GM06990 (cell line): ENCODE measurements at regions not wholly inside any gene's neighbourhood (a gene's known extent, or its start where the extent isn't known, plus 50 kb on each side); places are given as distances from the start of the nearest gene placed in this dataset.

ENCODE experiments used
- DNase-seq: peaks from one replicate; pipeline ENCODE4 v3.0.0-alpha.2; 2011; ENCODE audit not compliant: insufficient read length; ENCODE audit errors: extremely low read depth
- H3K27me3 ChIP-seq: replicated peaks from 2 replicates; pipeline ENCODE4 v1.6.0; 2011; ENCODE audit warnings: low read length; ENCODE audit not compliant: control insufficient read depth, insufficient read depth
- H3K36me3 ChIP-seq: 2 replicates; pipeline ENCODE4 v1.5.1; 2011; ENCODE audit warnings: low read length; ENCODE audit not compliant: control insufficient read depth, insufficient read depth
- H3K4me3 ChIP-seq: replicated peaks from 2 replicates; pipeline ENCODE4 v1.5.1; 2011; ENCODE audit warnings: low read depth, mild to moderate bottlenecking, control low read depth, low read length
- TF ChIP-seq, protein P1 (sequence below): IDR thresholded peaks from 2 replicates; pipeline ENCODE4 v1.5.1; 2011; ENCODE audit warnings: low read length, control low read depth, mild to moderate bottlenecking, inconsistent platforms; ENCODE audit not compliant: insufficient read depth, poor library complexity, severe bottlenecking

- no peak for DNase-seq
- TF ChIP-seq, protein P1, sequence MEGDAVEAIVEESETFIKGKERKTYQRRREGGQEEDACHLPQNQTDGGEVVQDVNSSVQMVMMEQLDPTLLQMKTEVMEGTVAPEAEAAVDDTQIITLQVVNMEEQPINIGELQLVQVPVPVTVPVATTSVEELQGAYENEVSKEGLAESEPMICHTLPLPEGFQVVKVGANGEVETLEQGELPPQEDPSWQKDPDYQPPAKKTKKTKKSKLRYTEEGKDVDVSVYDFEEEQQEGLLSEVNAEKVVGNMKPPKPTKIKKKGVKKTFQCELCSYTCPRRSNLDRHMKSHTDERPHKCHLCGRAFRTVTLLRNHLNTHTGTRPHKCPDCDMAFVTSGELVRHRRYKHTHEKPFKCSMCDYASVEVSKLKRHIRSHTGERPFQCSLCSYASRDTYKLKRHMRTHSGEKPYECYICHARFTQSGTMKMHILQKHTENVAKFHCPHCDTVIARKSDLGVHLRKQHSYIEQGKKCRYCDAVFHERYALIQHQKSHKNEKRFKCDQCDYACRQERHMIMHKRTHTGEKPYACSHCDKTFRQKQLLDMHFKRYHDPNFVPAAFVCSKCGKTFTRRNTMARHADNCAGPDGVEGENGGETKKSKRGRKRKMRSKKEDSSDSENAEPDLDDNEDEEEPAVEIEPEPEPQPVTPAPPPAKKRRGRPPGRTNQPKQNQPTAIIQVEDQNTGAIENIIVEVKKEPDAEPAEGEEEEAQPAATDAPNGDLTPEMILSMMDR: no peak
- H3K27me3 ChIP-seq: no peaks in the 10 kb centered on the region
- no peak overlapping the region for H3K4me3 ChIP-seq
- H3K36me3 ChIP-seq: no peaks in the 10 kb centered on the region
Measured at GRCh38 chr4:132275583-132276121, 873.4 kb upstream of the PCDH10 start.

DNA sequence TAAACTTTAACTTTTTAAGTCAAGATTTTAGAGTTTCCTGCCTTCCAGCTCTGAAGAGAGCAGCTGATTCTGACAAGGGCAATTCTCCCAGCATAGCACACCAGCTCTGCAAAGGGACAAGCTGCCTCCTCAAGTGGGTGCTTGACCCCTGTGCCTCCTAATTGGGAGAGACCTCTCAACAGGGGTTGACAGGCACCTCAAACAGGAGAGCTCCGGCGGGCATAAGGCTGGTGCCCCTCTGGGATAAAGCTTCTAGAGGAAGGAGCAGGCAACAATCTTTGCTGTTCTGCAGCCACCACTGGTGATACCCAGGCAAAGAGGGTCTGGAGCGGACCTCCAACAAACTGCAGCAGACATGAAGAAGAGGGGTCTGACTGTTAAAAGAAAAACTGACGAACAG lies 872.9 kb upstream of the PCDH10 start:
- TF ChIP-seq, protein P1: no peak
- Histone ChIP-seq H3K27me3 (no peaks in the 10 kb centered on the region), H3K36me3 (no peaks in the 10 kb centered on the region), H3K4me3 (no peak overlapping the region)
- no peak for DNase-seq

- Histone ChIP-seq H3K27me3 (no peaks in the 10 kb centered on the region), H3K4me3 (no peak overlapping the region), H3K36me3 (no peaks in the 10 kb centered on the region)
- TF ChIP-seq, protein P1: no peak
- DNase-seq: no peak
Measured at GRCh38 chr4:132276989-132277388, 872.1 kb upstream of the PCDH10 start.

DNA sequence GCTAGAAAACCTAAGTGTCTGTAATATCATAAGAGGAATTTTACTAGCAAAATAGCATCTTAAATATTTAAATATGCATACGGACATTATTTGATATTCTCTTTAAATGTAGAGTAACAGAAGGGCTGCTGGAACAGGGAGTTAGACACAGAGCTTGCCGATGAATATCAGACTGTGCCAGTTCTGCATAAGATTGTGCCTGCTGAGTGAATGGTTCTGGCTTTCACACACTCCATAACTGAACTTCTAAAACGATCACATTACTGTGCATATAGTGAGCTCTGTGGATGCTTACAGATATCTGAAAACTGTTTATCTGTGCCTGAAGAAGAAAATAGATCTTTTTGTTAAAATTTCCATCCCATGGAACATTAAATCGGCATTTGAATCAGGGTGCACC lies 867.4 kb upstream of the PCDH10 start:
- Histone ChIP-seq H3K4me3 (no peak overlapping the region), H3K27me3 (no peaks in the 10 kb centered on the region), H3K36me3 (no peaks in the 10 kb centered on the region)
- DNase-seq: no peak
- TF ChIP-seq, protein P1: no peak

DNA sequence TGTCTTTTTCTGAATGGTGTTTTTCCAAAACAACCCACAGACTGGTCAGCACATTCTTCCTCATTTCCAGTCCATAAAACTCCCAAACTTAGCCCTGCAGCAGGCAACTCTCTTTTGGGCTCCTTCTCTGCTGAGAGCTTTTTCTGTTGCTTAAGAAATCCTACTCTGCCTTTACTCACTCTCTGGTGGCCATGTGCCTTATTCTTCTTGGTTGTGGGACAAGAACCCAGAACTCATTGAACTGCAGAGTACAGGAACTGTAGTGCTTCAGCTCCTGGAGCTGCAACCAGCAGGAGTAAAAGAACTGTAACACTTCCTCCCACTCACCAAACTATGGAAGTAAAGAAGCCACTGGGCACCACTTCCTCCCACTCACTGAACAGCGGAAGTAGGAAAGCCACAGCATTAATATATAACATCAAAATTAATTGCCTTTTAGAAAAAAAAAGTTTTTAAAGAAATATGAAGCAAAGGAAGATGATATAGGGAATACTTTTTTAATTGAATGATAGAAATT lies 864.1 kb upstream of the PCDH10 start:
- Histone ChIP-seq H3K27me3 (no peaks in the 10 kb centered on the region), H3K36me3 (no peaks in the 10 kb centered on the region), H3K4me3 (no peak overlapping the region)
- no peak for DNase-seq
- TF ChIP-seq, protein P1: no peak

- Histone ChIP-seq H3K36me3 (no peaks in the 10 kb centered on the region), H3K4me3 (no peak overlapping the region), H3K27me3 (no peaks in the 10 kb centered on the region)
- TF ChIP-seq, protein P1: no peak
- no peak for DNase-seq
Measured at GRCh38 chr4:132297346-132297745, 851.7 kb upstream of the PCDH10 start.
